Upper lobe of right lung (tissue), 1 donor: ENCODE measurements at regions not wholly inside any gene's neighbourhood (a gene's known extent, or its start where the extent isn't known, plus 50 kb on each side); places are given as distances from the start of the nearest gene placed in this dataset.
"Not testable (repeated sequence)": the region's sequence is repeated elsewhere in the genome, so short reads cannot be mapped to it uniquely, and the experiment has no call there.

ENCODE experiments used
- ATAC-seq: fragments of 200-7000 bp; cut with Tn5 transposase; one replicate; pipeline ENCODE4 v1.9.1; 2020; ENCODE audit warnings: mild to moderate bottlenecking, moderate library complexity
- DNase-seq: peaks from one replicate; pipeline ENCODE4 v3.0.0-alpha.2; 2020
- H3K27ac ChIP-seq: fragments of 200-600 bp; one replicate; pipeline ENCODE4 v1.8.0; 2022
- H3K27me3 ChIP-seq: fragments of 200-600 bp; one replicate; pipeline ENCODE4 v1.8.0; 2022; ENCODE audit warnings: mild to moderate bottlenecking
- H3K36me3 ChIP-seq: fragments of 200-600 bp; one replicate; pipeline ENCODE4 v1.8.0; 2022
- H3K4me1 ChIP-seq: fragments of 200-600 bp; one replicate; pipeline ENCODE4 v1.8.0; 2022
- H3K4me3 ChIP-seq: fragments of 200-600 bp; one replicate; pipeline ENCODE4 v1.8.0; 2022; ENCODE audit warnings: mild to moderate bottlenecking
- H3K9me3 ChIP-seq: fragments of 200-600 bp; one replicate; pipeline ENCODE4 v1.8.0; 2022
- CTCF ChIP-seq: fragments of 200-600 bp; IDR thresholded peaks from one replicate; pipeline ENCODE4 v1.8.0; 2022; ENCODE audit warnings: antibody characterized with exemption
- intact Hi-C: fragments of 100-400 bp; cut with DNase I; formaldehyde crosslinking; loops from one replicate; pipeline ENCODE4 v1.11.0; 2022
- donor health status: DM: no; HTN: yes; CAD: no; lungs with severe emphysema.

- ATAC-seq (no peak), DNase-seq (no peak)
- Histone ChIP-seq H3K36me3 (no peaks in the 10 kb centered on the region), H3K27me3 (no peaks in the 10 kb centered on the region), H3K27ac (no peak overlapping the region), H3K4me3 (no peak overlapping the region), H3K4me1 (no peaks in the 10 kb centered on the region), H3K9me3 (no peaks in the 10 kb centered on the region)
- intact Hi-C loops = no loop called here
- TF ChIP-seq CTCF = no peak
Measured at GRCh38 chr5:24245821-24246220, 399.0 kb downstream of the CDH10 start.

GRCh38 chr5:24264547-24264946, 380.2 kb downstream of the CDH10 start:
- no peaks in the 10 kb centered on the region for H3K9me3 ChIP-seq
- intact Hi-C loops = no loop called here
- no peaks in the 10 kb centered on the region for H3K36me3 ChIP-seq
- H3K4me3 ChIP-seq = no peak overlapping the region
- no peak for TF ChIP-seq CTCF
- no peak overlapping the region for H3K27ac ChIP-seq
- no peaks in the 10 kb centered on the region for H3K4me1 ChIP-seq
- no peaks in the 10 kb centered on the region for H3K27me3 ChIP-seq
- ATAC-seq (no peak), DNase-seq (no peak)

- no peak for DNase-seq
- ATAC-seq = no peak
- TF ChIP-seq CTCF = no peak
- intact Hi-C loops = no loop called here
- H3K36me3 ChIP-seq = no peaks in the 10 kb centered on the region
- no peaks in the 10 kb centered on the region for H3K9me3 ChIP-seq
- no peaks in the 10 kb centered on the region for H3K4me1 ChIP-seq
- H3K27ac ChIP-seq = no peak overlapping the region
- H3K27me3 ChIP-seq = no peaks in the 10 kb centered on the region
- no peak overlapping the region for H3K4me3 ChIP-seq
Measured at GRCh38 chr5:24265306-24265705, 379.5 kb downstream of the CDH10 start.

GRCh38 chr5:24268482-24269056, 376.2 kb downstream of the CDH10 start:
- H3K36me3 ChIP-seq = no peaks in the 10 kb centered on the region
- DNase-seq = no peak
- intact Hi-C loops = no loop called here
- no peaks in the 10 kb centered on the region for H3K27me3 ChIP-seq
- no peak for TF ChIP-seq CTCF
- no peak for ATAC-seq
- H3K4me1 ChIP-seq = no peaks in the 10 kb centered on the region
- H3K27ac ChIP-seq = no peak overlapping the region
- no peaks in the 10 kb centered on the region for H3K9me3 ChIP-seq
- H3K4me3 ChIP-seq = no peak overlapping the region

GRCh38 chr5:24271702-24272118, 373.1 kb downstream of the CDH10 start:
- intact Hi-C loops, DNase-seq, H3K4me1 ChIP-seq: not testable (repeated sequence)

GRCh38 chr5:24272741-24273140, 372.0 kb downstream of the CDH10 start:
- no peaks in the 10 kb centered on the region for H3K36me3 ChIP-seq
- intact Hi-C loops = no loop called here
- DNase-seq (no peak), ATAC-seq (peak; percentile 16)
- no peaks in the 10 kb centered on the region for H3K9me3 ChIP-seq
- H3K4me1 ChIP-seq = no peaks in the 10 kb centered on the region
- no peak for TF ChIP-seq CTCF
- H3K27ac ChIP-seq = no peak overlapping the region
- H3K27me3 ChIP-seq = no peaks in the 10 kb centered on the region
- no peak overlapping the region for H3K4me3 ChIP-seq

More at GRCh38 chr5:24271702-24272118, 373.1 kb downstream of the CDH10 start:
- H3K4me3 ChIP-seq, H3K27ac ChIP-seq, H3K36me3 ChIP-seq, H3K9me3 ChIP-seq, H3K27me3 ChIP-seq, ATAC-seq: not testable (repeated sequence)
